ENCODE measurements at regions not wholly inside any gene's neighbourhood (a gene's known extent, or its start where the extent isn't known, plus 50 kb on each side); places are given as distances from the start of the nearest gene placed in this dataset.

DNA sequence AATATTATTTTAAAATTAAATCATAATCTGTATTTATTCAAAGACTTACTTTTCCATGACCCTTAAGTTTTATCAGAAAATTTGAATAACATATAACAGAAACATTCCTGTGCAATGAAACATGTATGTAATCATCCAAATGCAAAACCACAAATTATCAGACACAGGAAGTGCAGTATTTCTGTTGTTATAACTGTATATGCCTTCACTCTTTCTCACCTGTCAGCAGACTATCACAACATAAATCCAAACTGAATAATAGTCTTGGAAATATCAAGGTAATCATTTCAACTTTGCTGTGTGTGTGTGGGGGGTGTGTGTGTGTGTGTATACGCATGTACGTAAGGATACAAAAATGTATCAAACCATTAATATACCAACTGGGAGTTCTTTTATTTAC lies 285.9 kb downstream of the SLC7A11 start:
- H3K4me3 ChIP-seq (ENCODE audit: severe bottlenecking), result no peak overlapping the region
- TF ChIP-seq, protein P1, sequence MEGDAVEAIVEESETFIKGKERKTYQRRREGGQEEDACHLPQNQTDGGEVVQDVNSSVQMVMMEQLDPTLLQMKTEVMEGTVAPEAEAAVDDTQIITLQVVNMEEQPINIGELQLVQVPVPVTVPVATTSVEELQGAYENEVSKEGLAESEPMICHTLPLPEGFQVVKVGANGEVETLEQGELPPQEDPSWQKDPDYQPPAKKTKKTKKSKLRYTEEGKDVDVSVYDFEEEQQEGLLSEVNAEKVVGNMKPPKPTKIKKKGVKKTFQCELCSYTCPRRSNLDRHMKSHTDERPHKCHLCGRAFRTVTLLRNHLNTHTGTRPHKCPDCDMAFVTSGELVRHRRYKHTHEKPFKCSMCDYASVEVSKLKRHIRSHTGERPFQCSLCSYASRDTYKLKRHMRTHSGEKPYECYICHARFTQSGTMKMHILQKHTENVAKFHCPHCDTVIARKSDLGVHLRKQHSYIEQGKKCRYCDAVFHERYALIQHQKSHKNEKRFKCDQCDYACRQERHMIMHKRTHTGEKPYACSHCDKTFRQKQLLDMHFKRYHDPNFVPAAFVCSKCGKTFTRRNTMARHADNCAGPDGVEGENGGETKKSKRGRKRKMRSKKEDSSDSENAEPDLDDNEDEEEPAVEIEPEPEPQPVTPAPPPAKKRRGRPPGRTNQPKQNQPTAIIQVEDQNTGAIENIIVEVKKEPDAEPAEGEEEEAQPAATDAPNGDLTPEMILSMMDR (IDR thresholded peaks at IDR 0.05; ENCODE audit: poor library complexity, severe bottlenecking), result no peak
- H3K9me3 ChIP-seq (ENCODE audit: severe bottlenecking), result no peaks in the 10 kb centered on the region
- H3K27ac ChIP-seq (ENCODE audit: poor library complexity, severe bottlenecking), result peak overlapping the region; percentile 66
- peaks cover 37% of the 10 kb centered on the region for H3K4me1 ChIP-seq (ENCODE audit: insufficient read depth, poor library complexity, severe bottlenecking)
- no peaks in the 10 kb centered on the region for H3K27me3 ChIP-seq (ENCODE audit: insufficient read depth, poor library complexity, severe bottlenecking)
- no peak for DNase-seq (ENCODE audit: low spot score)
- H3K36me3 ChIP-seq (ENCODE audit: low read depth), result no peaks in the 10 kb centered on the region
- ATAC-seq (ENCODE audit: low read depth), result peak; percentile 35; the same call in 1 of the 3 replicates

DNA sequence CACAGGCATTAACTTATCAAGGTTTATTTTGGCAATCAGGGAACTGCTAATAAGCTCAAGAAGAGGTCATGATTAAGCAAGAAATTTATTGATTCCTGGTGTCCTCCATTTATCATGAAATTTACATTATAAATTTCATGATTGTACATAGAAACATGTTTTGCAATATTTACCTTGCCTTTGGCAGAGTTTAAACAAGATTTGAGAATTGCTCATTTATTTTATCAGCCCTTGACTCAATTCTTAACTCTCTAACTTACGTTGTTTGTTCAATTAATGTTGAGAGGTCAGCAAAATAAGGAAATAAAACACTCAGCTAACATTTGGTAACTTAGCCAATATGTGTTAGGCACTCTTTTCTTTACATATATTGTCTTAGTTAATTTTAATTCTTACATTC lies 286.6 kb downstream of the SLC7A11 start:
- H3K27ac ChIP-seq (ENCODE audit: poor library complexity, severe bottlenecking), result peak overlapping the region; percentile 66
- ATAC-seq (ENCODE audit: low read depth) (peak; percentile 35; the same call in 1 of the 3 replicates), DNase-seq (ENCODE audit: low spot score) (no peak)
- TF ChIP-seq, protein P1 (IDR thresholded peaks at IDR 0.05; ENCODE audit: poor library complexity, severe bottlenecking), result no peak
- peaks cover 33% of the 10 kb centered on the region for H3K4me1 ChIP-seq (ENCODE audit: insufficient read depth, poor library complexity, severe bottlenecking)
- no peak overlapping the region for H3K4me3 ChIP-seq (ENCODE audit: severe bottlenecking)
- no peaks in the 10 kb centered on the region for H3K36me3 ChIP-seq (ENCODE audit: low read depth)
- H3K27me3 ChIP-seq (ENCODE audit: insufficient read depth, poor library complexity, severe bottlenecking), result no peaks in the 10 kb centered on the region
- no peaks in the 10 kb centered on the region for H3K9me3 ChIP-seq (ENCODE audit: severe bottlenecking)

DNA sequence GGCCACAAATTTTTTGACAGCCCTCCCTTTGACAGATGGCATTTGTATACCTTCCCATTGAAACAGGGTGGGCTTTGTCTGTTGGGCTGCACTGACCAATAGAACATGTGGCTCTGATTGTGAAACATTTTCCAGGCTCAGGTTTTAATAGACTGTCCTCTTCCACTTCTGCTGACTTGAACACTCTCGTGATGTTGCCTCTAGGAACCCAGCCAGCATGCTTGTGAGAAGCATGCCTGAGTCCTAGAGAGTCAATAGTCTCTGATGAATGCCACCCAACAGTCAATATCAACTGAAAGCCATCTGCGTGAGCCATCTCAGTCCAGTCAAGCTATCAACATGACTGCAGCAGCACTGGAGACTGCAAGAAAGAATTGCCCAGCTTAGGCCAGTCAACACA lies 290.0 kb downstream of the SLC7A11 start:
- no peaks in the 10 kb centered on the region for H3K27me3 ChIP-seq (ENCODE audit: insufficient read depth, poor library complexity, severe bottlenecking)
- ATAC-seq (ENCODE audit: low read depth), result no peak
- TF ChIP-seq, protein P1 (IDR thresholded peaks at IDR 0.05; ENCODE audit: poor library complexity, severe bottlenecking), result no peak
- H3K9me3 ChIP-seq (ENCODE audit: severe bottlenecking), result no peaks in the 10 kb centered on the region
- no peak for DNase-seq (ENCODE audit: low spot score)
- H3K36me3 ChIP-seq (ENCODE audit: low read depth), result no peaks in the 10 kb centered on the region
- H3K27ac ChIP-seq (ENCODE audit: poor library complexity, severe bottlenecking), result no peak overlapping the region
- peaks cover 17% of the 10 kb centered on the region for H3K4me1 ChIP-seq (ENCODE audit: insufficient read depth, poor library complexity, severe bottlenecking)
- no peak overlapping the region for H3K4me3 ChIP-seq (ENCODE audit: severe bottlenecking)

DNA sequence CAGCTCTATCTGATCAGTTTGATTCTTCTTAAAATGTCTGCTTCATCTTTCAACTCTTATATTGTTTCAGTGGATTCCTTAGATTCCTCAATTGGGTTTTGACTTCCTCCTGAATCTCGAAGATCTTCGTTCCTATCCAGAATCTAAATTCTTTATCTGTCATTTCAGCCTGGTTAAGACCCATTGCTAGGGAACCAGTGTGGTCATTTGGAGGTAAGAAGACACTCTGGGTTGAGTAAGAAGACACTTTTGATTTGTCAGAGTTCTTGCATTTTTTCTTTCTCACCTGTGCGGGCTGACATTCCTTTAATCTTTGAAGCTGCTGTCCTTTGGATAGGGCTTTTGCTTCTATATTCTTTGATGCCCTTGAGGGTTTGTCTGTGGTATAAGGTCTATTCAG lies 291.9 kb downstream of the SLC7A11 start:
- Histone ChIP-seq H3K9me3 (ENCODE audit: severe bottlenecking) (no peaks in the 10 kb centered on the region), H3K4me3 (ENCODE audit: severe bottlenecking) (no peak overlapping the region), H3K27me3 (ENCODE audit: insufficient read depth, poor library complexity, severe bottlenecking) (no peaks in the 10 kb centered on the region), H3K36me3 (ENCODE audit: low read depth) (no peaks in the 10 kb centered on the region), H3K4me1 (ENCODE audit: insufficient read depth, poor library complexity, severe bottlenecking) (peaks cover 2% of the 10 kb centered on the region), H3K27ac (ENCODE audit: poor library complexity, severe bottlenecking) (no peak overlapping the region)
- ATAC-seq (ENCODE audit: low read depth), result no peak
- TF ChIP-seq, protein P1 (IDR thresholded peaks at IDR 0.05; ENCODE audit: poor library complexity, severe bottlenecking), result no peak
- no peak for DNase-seq (ENCODE audit: low spot score)

DNA sequence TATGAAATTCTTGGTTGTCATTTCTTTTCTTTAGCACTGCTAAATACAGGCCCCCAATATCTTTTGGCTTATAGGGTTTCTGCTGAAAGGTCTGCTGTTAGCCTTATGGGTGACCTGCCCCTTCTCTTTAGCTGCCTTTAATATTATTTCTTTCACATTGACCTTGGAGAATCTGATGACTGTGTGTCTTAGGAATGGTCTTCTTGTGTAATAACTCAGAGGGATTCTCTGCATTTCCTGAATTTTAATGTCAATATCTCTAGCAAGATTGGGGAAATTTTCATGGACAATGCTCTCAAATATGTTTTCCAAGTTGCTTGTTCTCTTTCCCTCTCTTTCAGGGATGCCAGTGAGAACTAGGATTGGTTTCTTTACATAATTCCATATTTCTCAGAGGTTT lies 292.4 kb downstream of the SLC7A11 start:
- no peaks in the 10 kb centered on the region for H3K4me1 ChIP-seq (ENCODE audit: insufficient read depth, poor library complexity, severe bottlenecking)
- no peak overlapping the region for H3K27ac ChIP-seq (ENCODE audit: poor library complexity, severe bottlenecking)
- no peaks in the 10 kb centered on the region for H3K27me3 ChIP-seq (ENCODE audit: insufficient read depth, poor library complexity, severe bottlenecking)
- 0 out of 3 replicates have a peak, but pooled peaks have one; percentile 29 for ATAC-seq (ENCODE audit: low read depth)
- H3K9me3 ChIP-seq (ENCODE audit: severe bottlenecking), result no peaks in the 10 kb centered on the region
- no peak for DNase-seq (ENCODE audit: low spot score)
- H3K36me3 ChIP-seq (ENCODE audit: low read depth), result no peaks in the 10 kb centered on the region
- TF ChIP-seq, protein P1 (IDR thresholded peaks at IDR 0.05; ENCODE audit: poor library complexity, severe bottlenecking), result no peak
- no peak overlapping the region for H3K4me3 ChIP-seq (ENCODE audit: severe bottlenecking)

Data from RWPE2 (cell line).